WTC11 (cell line): ENCODE measurements at regions not wholly inside any gene's neighbourhood (a gene's known extent, or its start where the extent isn't known, plus 50 kb on each side); places are given as distances from the start of the nearest gene placed in this dataset.
A peak's percentile ranks its signal among the peaks of the same experiment; 100 is the strongest.

ENCODE experiments used
- ATAC-seq: fragments of 200-7000 bp; cut with Tn5 transposase; 2 replicates; pipeline ENCODE4 v1.10.0; 2021; ENCODE audit warnings: mild to moderate bottlenecking, moderate library complexity
- CTCF ChIA-PET: fragments of 300-600 bp; sonication (Branson Sonifier 250); formaldehyde crosslinking; loops from one replicate; lab custom pipeline; 2021; ENCODE audit warnings: antibody characterized with exemption; lab: Charles Lee
- POLR2A ChIA-PET: fragments of 350-600 bp; sonication (Branson Sonifier 250); formaldehyde crosslinking; loops from one replicate; lab custom pipeline; 2021; ENCODE audit warnings: antibody characterized with exemption; lab: Charles Lee
- DNase-seq: peaks from one replicate; pipeline ENCODE4 v3.0.0; 2021; ENCODE audit warnings: low spot score
- H3K27ac Mint-ChIP-seq: 2 replicates; pipeline ENCODE4 v1.8.0; 2021; ENCODE audit warnings: mixed read lengths
- H3K27me3 Mint-ChIP-seq: 2 replicates; pipeline ENCODE4 v1.8.0; 2021; ENCODE audit warnings: low read depth, mild to moderate bottlenecking, moderate library complexity, mixed read lengths
- H3K36me3 Mint-ChIP-seq: 2 replicates; pipeline ENCODE4 v1.8.0; 2021; ENCODE audit warnings: mixed read lengths
- H3K4me1 Mint-ChIP-seq: 2 replicates; pipeline ENCODE4 v1.8.0; 2022; ENCODE audit warnings: mixed read lengths
- H3K4me3 Mint-ChIP-seq: 2 replicates; pipeline ENCODE4 v1.8.0; 2021; ENCODE audit warnings: mild to moderate bottlenecking, moderate library complexity, mixed read lengths
- H3K9me3 Mint-ChIP-seq: 2 replicates; pipeline ENCODE4 v1.8.0; 2021; ENCODE audit warnings: mixed read lengths
- GTF2I ChIP-seq: fragments of 250-450 bp; sonication (Bioruptor Pico); conservative IDR thresholded peaks from 2 replicates; pipeline ENCODE4 v1.4.0; 2021; ENCODE audit warnings: mild to moderate bottlenecking
- IRF1 ChIP-seq: sonication (generic); formaldehyde crosslinking; IDR thresholded peaks from 2 replicates; pipeline ENCODE4 v1.8.0; 2023; ENCODE audit warnings: missing genetic modification reagents
- MLX ChIP-seq: sonication (generic); formaldehyde crosslinking; IDR thresholded peaks from 2 replicates; pipeline ENCODE4 v1.8.1; 2023; ENCODE audit warnings: mild to moderate bottlenecking, missing genetic modification reagents, moderate library complexity
- MYBL2 ChIP-seq: sonication (generic); formaldehyde crosslinking; IDR thresholded peaks from 2 replicates; pipeline ENCODE4 v1.8.1; 2023; ENCODE audit warnings: mild to moderate bottlenecking, moderate library complexity, missing genetic modification reagents
- PREB ChIP-seq: sonication (generic); formaldehyde crosslinking; IDR thresholded peaks from 2 replicates; pipeline ENCODE4 v1.8.1; 2022; ENCODE audit warnings: mild to moderate bottlenecking, missing genetic modification reagents, moderate library complexity, borderline replicate concordance
- RORB ChIP-seq: fragments of 250-450 bp; sonication (Bioruptor Pico); IDR thresholded peaks from 2 replicates; pipeline ENCODE4 v1.9.0; 2021; ENCODE audit warnings: mild to moderate bottlenecking
- ZNF219 ChIP-seq: sonication (generic); formaldehyde crosslinking; IDR thresholded peaks from 2 replicates; pipeline ENCODE4 v1.8.0; 2023; ENCODE audit warnings: missing genetic modification reagents, mild to moderate bottlenecking, borderline replicate concordance
- ZNF416 ChIP-seq: fragments of 250-450 bp; sonication (Bioruptor Pico); IDR thresholded peaks from 2 replicates; pipeline ENCODE4 v1.9.0; 2021; ENCODE audit warnings: mild to moderate bottlenecking, inconsistent platforms
- TF ChIP-seq, protein P1 (sequence below): sonication (generic); formaldehyde crosslinking; IDR thresholded peaks from 2 replicates; pipeline ENCODE4 v1.8.0; 2022; ENCODE audit warnings: missing genetic modification reagents
- TF ChIP-seq, protein P2 (sequence below): sonication (generic); formaldehyde crosslinking; IDR thresholded peaks from 2 replicates; pipeline ENCODE4 v1.8.0; 2022; ENCODE audit warnings: mild to moderate bottlenecking, missing genetic modification reagents
- TF ChIP-seq, protein P3 (sequence below): fragments of 200-600 bp; IDR thresholded peaks from 2 replicates; pipeline ENCODE4 v1.8.0; 2022; ENCODE audit warnings: antibody characterized with exemption
- TF ChIP-seq, protein P4 (sequence below): sonication (generic); formaldehyde crosslinking; IDR thresholded peaks from 2 replicates; pipeline ENCODE4 v1.8.1; 2022; ENCODE audit warnings: missing genetic modification reagents, borderline replicate concordance
- TF ChIP-seq, protein P5 (sequence below): fragments of 250-450 bp; sonication (Bioruptor Pico); IDR thresholded peaks from 2 replicates; pipeline ENCODE4 v1.9.0; 2021; ENCODE audit warnings: mild to moderate bottlenecking

- no peak for ATAC-seq
- H3K36me3 Mint-ChIP-seq = no peaks in the 10 kb centered on the region
- H3K9me3 Mint-ChIP-seq = no peaks in the 10 kb centered on the region
- no peak for DNase-seq
- peaks cover 12% of the 10 kb centered on the region for H3K4me1 Mint-ChIP-seq
- TF ChIP-seq ZNF219 (CRISPR knock-in tag) = no peak
- no peak for TF ChIP-seq ZNF416 (CRISPR knock-in tag)
- TF ChIP-seq PREB = no peak
- TF ChIP-seq, protein P1, sequence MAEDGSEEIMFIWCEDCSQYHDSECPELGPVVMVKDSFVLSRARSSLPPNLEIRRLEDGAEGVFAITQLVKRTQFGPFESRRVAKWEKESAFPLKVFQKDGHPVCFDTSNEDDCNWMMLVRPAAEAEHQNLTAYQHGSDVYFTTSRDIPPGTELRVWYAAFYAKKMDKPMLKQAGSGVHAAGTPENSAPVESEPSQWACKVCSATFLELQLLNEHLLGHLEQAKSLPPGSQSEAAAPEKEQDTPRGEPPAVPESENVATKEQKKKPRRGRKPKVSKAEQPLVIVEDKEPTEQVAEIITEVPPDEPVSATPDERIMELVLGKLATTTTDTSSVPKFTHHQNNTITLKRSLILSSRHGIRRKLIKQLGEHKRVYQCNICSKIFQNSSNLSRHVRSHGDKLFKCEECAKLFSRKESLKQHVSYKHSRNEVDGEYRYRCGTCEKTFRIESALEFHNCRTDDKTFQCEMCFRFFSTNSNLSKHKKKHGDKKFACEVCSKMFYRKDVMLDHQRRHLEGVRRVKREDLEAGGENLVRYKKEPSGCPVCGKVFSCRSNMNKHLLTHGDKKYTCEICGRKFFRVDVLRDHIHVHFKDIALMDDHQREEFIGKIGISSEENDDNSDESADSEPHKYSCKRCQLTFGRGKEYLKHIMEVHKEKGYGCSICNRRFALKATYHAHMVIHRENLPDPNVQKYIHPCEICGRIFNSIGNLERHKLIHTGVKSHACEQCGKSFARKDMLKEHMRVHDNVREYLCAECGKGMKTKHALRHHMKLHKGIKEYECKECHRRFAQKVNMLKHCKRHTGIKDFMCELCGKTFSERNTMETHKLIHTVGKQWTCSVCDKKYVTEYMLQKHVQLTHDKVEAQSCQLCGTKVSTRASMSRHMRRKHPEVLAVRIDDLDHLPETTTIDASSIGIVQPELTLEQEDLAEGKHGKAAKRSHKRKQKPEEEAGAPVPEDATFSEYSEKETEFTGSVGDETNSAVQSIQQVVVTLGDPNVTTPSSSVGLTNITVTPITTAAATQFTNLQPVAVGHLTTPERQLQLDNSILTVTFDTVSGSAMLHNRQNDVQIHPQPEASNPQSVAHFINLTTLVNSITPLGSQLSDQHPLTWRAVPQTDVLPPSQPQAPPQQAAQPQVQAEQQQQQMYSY (CRISPR knock-in tag) = no peak
- TF ChIP-seq MYBL2 (CRISPR knock-in tag) = no peak
- no peak for TF ChIP-seq RORB (CRISPR knock-in tag)
- no peak for TF ChIP-seq GTF2I (CRISPR knock-in tag)
- H3K27ac Mint-ChIP-seq = no peak overlapping the region
- ChIA-PET CTCF (interaction anchor here (1.1 to 1.5 kb wide), 2 partner anchors 24 to 201 kb away, joined by 3 to 5 read pairs; no protein-coding TSS in a partner anchor), POLR2A (no interaction called here)
- H3K4me3 Mint-ChIP-seq = no peak overlapping the region
- no peaks in the 10 kb centered on the region for H3K27me3 Mint-ChIP-seq
These were observed 105.7 kb upstream of the KCNJ15 start for GRCh38 chr21:38151021-38151645.

GRCh38 chr21:38156200-38156599 lies 100.6 kb upstream of the KCNJ15 start:
- TF ChIP-seq, protein P2, sequence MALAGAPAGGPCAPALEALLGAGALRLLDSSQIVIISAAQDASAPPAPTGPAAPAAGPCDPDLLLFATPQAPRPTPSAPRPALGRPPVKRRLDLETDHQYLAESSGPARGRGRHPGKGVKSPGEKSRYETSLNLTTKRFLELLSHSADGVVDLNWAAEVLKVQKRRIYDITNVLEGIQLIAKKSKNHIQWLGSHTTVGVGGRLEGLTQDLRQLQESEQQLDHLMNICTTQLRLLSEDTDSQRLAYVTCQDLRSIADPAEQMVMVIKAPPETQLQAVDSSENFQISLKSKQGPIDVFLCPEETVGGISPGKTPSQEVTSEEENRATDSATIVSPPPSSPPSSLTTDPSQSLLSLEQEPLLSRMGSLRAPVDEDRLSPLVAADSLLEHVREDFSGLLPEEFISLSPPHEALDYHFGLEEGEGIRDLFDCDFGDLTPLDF (CRISPR knock-in tag) = no peak
- DNase-seq (no peak), ATAC-seq (no peak)
- POLR2A ChIA-PET = no interaction called here
- CTCF ChIA-PET = interaction anchor here (1.0 kb wide), 1 partner anchor 196 kb away, joined by 3 read pairs; no protein-coding TSS in a partner anchor
- Mint-ChIP-seq H3K27ac (no peak overlapping the region), H3K4me3 (no peak overlapping the region), H3K36me3 (no peaks in the 10 kb centered on the region), H3K4me1 (no peaks in the 10 kb centered on the region), H3K27me3 (no peaks in the 10 kb centered on the region), H3K9me3 (no peaks in the 10 kb centered on the region)

DNA sequence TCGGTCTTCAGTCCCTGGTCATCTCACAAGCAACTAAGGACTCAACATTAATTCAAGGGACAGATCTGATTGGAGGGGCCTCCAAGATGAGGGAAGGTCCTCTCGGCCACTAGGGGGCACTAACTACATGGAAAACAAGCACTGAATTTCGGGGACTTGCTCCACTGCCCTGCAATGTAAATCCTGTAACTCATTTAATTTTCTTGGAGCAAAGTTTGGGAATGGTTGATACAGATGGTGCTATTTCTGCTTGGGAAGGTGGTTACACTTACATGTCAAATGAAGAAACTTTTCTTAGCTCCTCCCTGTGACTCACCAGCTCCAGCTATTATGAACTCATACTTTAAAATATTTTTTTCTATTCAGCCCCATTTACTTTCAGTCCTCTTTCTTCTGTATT lies 97.4 kb upstream of the KCNJ15 start:
- ChIA-PET POLR2A (no interaction called here), CTCF (interaction anchor here (1.0 to 2.7 kb wide), 6 partner anchors 8 to 193 kb away, joined by 3 to 12 read pairs (median 6); no protein-coding TSS in a partner anchor)
- Mint-ChIP-seq H3K4me1 (no peaks in the 10 kb centered on the region), H3K27ac (no peak overlapping the region), H3K9me3 (no peaks in the 10 kb centered on the region), H3K4me3 (no peak overlapping the region), H3K27me3 (peaks cover 2% of the 10 kb centered on the region; the same call in 1 of the 2 replicates), H3K36me3 (no peaks in the 10 kb centered on the region)
- ATAC-seq (peak; percentile 82), DNase-seq (peak; percentile 71)
- TF ChIP-seq, protein P3, sequence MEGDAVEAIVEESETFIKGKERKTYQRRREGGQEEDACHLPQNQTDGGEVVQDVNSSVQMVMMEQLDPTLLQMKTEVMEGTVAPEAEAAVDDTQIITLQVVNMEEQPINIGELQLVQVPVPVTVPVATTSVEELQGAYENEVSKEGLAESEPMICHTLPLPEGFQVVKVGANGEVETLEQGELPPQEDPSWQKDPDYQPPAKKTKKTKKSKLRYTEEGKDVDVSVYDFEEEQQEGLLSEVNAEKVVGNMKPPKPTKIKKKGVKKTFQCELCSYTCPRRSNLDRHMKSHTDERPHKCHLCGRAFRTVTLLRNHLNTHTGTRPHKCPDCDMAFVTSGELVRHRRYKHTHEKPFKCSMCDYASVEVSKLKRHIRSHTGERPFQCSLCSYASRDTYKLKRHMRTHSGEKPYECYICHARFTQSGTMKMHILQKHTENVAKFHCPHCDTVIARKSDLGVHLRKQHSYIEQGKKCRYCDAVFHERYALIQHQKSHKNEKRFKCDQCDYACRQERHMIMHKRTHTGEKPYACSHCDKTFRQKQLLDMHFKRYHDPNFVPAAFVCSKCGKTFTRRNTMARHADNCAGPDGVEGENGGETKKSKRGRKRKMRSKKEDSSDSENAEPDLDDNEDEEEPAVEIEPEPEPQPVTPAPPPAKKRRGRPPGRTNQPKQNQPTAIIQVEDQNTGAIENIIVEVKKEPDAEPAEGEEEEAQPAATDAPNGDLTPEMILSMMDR = peak; percentile 79
- no peak for TF ChIP-seq IRF1 (CRISPR knock-in tag)
- TF ChIP-seq MLX (CRISPR knock-in tag) = no peak
- TF ChIP-seq, protein P4, sequence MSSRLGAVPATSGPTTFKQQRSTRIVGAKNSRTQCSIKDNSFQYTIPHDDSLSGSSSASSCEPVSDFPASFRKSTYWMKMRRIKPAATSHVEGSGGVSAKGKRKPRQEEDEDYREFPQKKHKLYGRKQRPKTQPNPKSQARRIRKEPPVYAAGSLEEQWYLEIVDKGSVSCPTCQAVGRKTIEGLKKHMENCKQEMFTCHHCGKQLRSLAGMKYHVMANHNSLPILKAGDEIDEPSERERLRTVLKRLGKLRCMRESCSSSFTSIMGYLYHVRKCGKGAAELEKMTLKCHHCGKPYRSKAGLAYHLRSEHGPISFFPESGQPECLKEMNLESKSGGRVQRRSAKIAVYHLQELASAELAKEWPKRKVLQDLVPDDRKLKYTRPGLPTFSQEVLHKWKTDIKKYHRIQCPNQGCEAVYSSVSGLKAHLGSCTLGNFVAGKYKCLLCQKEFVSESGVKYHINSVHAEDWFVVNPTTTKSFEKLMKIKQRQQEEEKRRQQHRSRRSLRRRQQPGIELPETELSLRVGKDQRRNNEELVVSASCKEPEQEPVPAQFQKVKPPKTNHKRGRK = no peak
- TF ChIP-seq, protein P5, sequence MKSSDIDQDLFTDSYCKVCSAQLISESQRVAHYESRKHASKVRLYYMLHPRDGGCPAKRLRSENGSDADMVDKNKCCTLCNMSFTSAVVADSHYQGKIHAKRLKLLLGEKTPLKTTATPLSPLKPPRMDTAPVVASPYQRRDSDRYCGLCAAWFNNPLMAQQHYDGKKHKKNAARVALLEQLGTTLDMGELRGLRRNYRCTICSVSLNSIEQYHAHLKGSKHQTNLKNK (CRISPR knock-in tag) = no peak
